Small intestine (tissue), 7 donors: ENCODE measurements at regions not wholly inside any gene's neighbourhood (a gene's known extent, or its start where the extent isn't known, plus 50 kb on each side); places are given as distances from the start of the nearest gene placed in this dataset.

ENCODE experiments used
- DNase-seq, 2 donors: peaks; one replicate each; pipeline versions ENCODE4 v3.0.0 to v3.0.0-alpha.2; 2013
- FAIRE-seq: peaks from 2 replicates; lab custom pipeline; 2012; peaks lifted over from hg19 to GRCh38; lab: Jason Lieb, UNC
- H3K27ac ChIP-seq, 3 donors: one replicate each; pipeline ENCODE4 v1.5.1; 2013; ENCODE audit warnings: low read length in 2 of 3, mild to moderate bottlenecking in 2 of 3, control low read depth in 1 of 3, inconsistent platforms in 1 of 3, low read depth in 1 of 3, moderate library complexity in 1 of 3
- H3K27me3 ChIP-seq, 3 donors: one replicate each; pipeline ENCODE4 v1.6.1; 2013; ENCODE audit warnings: low read length in 3 of 3, inconsistent platforms in 1 of 3; ENCODE audit not compliant: control insufficient read depth in 3 of 3, insufficient read depth in 3 of 3
- H3K36me3 ChIP-seq, 3 donors: one replicate each; pipeline ENCODE4 v1.6.1; 2013; ENCODE audit warnings: low read length in 3 of 3, inconsistent platforms in 1 of 3, low read depth in 1 of 3, mild to moderate bottlenecking in 1 of 3, moderate library complexity in 1 of 3; ENCODE audit not compliant: control insufficient read depth in 3 of 3, insufficient read depth in 2 of 3
- H3K4me1 ChIP-seq, 3 donors: one replicate each; pipeline ENCODE4 v1.6.1; 2013; ENCODE audit warnings: low read length in 2 of 3, inconsistent platforms in 1 of 3, low read depth in 1 of 3, mild to moderate bottlenecking in 1 of 3, moderate library complexity in 1 of 3; ENCODE audit not compliant: control insufficient read depth in 3 of 3, insufficient read depth in 2 of 3
- H3K4me3 ChIP-seq, 3 donors: one replicate each; pipeline ENCODE4 v1.5.1; 2013; ENCODE audit warnings: low read length in 3 of 3, control low read depth in 1 of 3, inconsistent platforms in 1 of 3, low read depth in 1 of 3, mild to moderate bottlenecking in 1 of 3, moderate library complexity in 1 of 3
- H3K9me3 ChIP-seq, 2 donors: one replicate each; pipeline ENCODE4 v1.6.1; 2013; ENCODE audit warnings: low read depth in 1 of 2, low read length in 1 of 2; ENCODE audit not compliant: control insufficient read depth in 2 of 2, insufficient read depth in 1 of 2
- WGBS, 3 donors: extraction: QIAGEN DNeasy Blood & Tissue Kit; methylation state at CpG; one replicate each; pipeline ENCODE4 v1.1.7; 2013; 5-methylcytosine and 5-hydroxymethylcytosine counted together
- donor health status: healthy with polysubstance abuse.
- donor health status: control.
- donor health status: control.
- donor health status: Bipolar disorder and iron deficiency.
- donor health status: healthy.

DNA sequence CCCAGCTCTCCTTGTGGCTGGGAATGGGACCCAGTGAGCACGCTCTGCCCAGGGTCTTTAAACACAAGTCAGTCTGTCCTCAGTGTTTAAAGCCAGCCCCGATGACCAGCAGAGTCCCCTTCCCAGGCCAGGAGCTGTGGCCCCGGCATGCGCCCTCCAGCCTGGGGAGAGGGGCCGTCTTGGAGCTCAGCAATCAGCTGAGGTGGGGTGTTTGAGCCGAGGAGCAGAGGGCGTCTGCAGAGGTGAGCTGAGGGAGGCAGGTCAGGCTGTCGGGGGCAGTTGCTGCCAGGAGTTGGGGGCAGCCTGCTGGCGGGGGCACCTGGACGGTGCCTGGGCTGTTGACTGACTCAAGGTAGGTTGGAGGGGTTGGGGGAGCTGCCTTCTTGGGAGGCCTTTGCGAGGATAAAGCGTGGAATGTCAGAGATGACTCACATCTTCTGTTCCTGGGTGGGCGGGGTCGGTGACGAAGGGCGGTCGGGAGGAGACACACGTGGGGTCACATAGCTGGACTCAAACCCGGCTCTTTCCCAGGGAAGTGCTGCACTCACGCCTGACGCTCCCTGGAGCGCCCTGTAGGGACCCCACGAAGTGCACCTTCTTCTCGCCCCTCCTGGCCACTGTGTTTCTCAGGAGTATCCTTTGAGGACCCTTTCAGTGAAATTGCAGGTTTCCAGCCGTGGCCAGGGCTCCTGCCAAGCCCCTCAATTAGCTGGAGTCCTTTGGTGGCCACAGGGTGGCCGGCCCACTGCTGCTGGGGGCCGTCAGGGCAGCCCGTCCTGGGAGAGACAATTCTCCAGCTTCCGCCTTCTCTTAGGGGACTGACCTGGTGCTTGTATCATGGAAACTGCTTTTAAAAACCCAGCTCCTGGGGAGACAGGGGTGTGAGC, 86.2 kb downstream of the SIK1 start:
- peak; percentile 53 to 89 for DNase-seq
- Histone ChIP-seq H3K27ac (peak overlapping the region in 1 of 3 donors; percentile 33), H3K27me3 (no peaks in the 10 kb centered on the region), H3K36me3 (no peaks in the 10 kb centered on the region), H3K9me3 (peaks cover 0 to 9% of the 10 kb centered on the region in 2 donors), H3K4me1 (peaks cover 0 to 50% (median 0%) of the 10 kb centered on the region in 3 donors), H3K4me3 (no peak overlapping the region)
- no peak for FAIRE-seq
- 42 to 68% (median 52%) methylated on average over 29 of the region's 29 CpGs for WGBS, 3 donors

DNA sequence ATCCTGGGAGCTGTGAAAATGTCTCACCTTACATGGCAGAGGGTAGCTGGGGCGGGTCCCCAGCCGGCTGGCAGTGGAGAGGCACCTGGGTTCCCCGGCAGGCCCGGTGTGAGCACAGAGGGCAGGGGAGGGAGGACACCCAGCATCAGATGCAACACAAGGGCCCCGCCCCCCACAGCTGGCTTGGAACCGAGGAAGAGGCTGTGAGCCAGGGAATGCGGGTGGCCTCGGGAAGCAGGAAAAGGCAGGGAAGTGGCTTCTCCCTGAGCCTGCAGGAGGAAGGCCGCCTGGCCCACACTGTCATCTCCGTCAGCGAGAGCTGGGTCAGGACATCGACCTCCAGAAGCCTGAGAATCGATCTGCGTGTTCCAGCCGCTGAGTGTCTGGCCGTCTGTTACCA, 87.3 kb downstream of the SIK1 start:
- FAIRE-seq, result no peak
- 71 to 84% (median 79%) methylated on average over 15 to 16 of the region's 16 CpGs for WGBS, 3 donors
- Histone ChIP-seq H3K36me3 (no peaks in the 10 kb centered on the region), H3K27me3 (no peaks in the 10 kb centered on the region), H3K4me1 (peaks cover 0 to 47% (median 0%) of the 10 kb centered on the region in 3 donors), H3K4me3 (no peak overlapping the region), H3K27ac (no peak overlapping the region), H3K9me3 (peaks cover 0 to 6% of the 10 kb centered on the region in 2 donors)
- DNase-seq, result no peak

DNA sequence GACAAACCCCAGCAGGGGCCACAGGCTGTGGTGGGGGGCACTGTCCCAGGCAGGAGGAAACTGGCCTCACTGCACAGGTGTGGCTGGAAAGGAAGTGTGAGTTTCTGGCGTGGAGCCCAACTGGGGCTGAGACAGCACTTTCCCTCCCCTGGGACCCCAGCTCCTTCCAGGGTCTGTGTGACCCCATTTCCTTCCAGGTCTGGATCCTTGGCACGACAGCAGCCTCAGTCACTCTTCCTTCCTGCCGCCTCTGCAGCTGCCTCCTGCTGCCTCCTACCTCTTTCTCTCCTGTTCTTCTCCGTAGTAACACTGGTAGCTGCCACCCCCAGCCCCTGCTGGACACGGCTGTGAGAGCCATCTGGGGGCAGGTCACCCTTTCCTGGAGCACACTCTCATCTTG, 88.0 kb downstream of the SIK1 start:
- Histone ChIP-seq H3K4me3 (no peak overlapping the region), H3K36me3 (no peaks in the 10 kb centered on the region), H3K27ac (no peak overlapping the region), H3K27me3 (no peaks in the 10 kb centered on the region), H3K9me3 (peaks cover 0 to 6% of the 10 kb centered on the region in 2 donors), H3K4me1 (peaks cover 0 to 47% (median 0%) of the 10 kb centered on the region in 3 donors)
- no peak for FAIRE-seq
- DNase-seq, result no peak
- 51 to 78% (median 54%) methylated on average over 5 of the region's 5 CpGs for WGBS, 3 donors

DNA sequence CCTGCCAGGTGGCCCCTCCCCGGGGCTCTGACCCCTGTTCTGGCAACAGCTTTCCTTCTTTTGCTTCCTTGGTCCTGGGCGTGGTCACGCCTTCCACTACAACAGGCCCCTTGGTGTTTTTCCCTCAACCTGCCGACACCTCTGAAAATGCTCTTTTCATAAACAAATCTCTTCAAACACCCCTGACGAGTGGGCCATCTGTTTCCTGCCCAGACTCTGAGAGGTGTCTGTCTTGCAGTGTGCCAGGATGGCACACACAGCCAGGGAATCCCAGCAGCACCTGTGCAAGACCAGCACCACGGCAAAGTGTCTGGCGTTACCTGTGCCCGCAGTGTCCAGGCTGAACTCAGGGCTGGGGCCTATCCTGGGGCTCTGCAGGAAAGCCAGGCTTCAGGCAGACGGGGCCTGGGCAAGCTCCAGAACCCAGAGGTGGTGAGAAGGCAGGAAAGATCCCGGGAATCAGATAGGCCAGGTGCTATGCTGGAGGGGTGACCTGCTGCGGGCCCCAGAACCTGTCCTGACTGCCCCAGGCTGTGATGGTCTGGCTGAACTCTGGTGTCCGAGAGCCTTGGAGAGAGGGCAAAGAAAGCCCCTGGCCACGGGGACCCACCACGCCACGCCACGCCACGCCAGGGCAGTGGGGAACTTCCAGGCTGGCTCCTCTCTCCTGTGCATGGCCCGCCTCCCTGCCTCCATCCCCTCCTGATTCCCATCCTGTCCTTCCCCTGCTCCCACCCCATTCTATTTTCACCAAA, 88.9 kb downstream of the SIK1 start:
- no peak for FAIRE-seq
- Histone ChIP-seq H3K4me1 (peaks cover 0 to 47% (median 0%) of the 10 kb centered on the region in 3 donors), H3K27ac (peak overlapping the region in 1 of 3 donors; percentile 8), H3K36me3 (no peaks in the 10 kb centered on the region), H3K9me3 (peaks cover 0 to 6% of the 10 kb centered on the region in 2 donors), H3K27me3 (no peaks in the 10 kb centered on the region), H3K4me3 (no peak overlapping the region)
- DNase-seq, result no peak
- WGBS, 3 donors, result 82 to 91% (median 82%) methylated on average over 14 to 18 of the region's 18 CpGs

DNA sequence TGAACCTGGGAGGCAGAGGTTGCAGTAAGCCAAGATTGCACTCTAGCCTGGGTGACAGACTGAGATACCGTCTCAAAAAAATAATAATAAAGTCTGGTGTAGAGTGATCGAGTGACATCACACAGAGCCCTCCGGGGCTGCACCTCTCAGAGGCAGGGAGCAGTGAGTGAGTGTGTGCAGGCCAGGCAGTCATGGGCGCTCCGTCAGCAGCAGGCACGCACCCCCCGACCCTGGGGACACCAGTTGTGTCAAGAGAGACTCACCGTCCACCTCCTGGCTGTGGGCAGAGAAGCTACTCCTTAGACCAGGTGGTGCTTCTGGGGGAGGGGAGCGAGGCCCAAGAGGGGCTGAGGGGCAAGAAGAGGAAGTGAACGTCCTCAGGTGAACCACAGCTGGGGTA, 91.8 kb downstream of the SIK1 start:
- no peaks in the 10 kb centered on the region for H3K36me3 ChIP-seq
- FAIRE-seq, result no peak
- no peak overlapping the region for H3K4me3 ChIP-seq
- H3K27ac ChIP-seq, result no peak overlapping the region
- peaks cover 0 to 37% (median 0%) of the 10 kb centered on the region in 3 donors for H3K4me1 ChIP-seq
- no peaks in the 10 kb centered on the region for H3K27me3 ChIP-seq
- DNase-seq, result no peak
- 90 to 95% (median 91%) methylated on average over 10 of the region's 10 CpGs for WGBS, 3 donors
- peaks cover 0 to 6% of the 10 kb centered on the region in 2 donors for H3K9me3 ChIP-seq

DNA sequence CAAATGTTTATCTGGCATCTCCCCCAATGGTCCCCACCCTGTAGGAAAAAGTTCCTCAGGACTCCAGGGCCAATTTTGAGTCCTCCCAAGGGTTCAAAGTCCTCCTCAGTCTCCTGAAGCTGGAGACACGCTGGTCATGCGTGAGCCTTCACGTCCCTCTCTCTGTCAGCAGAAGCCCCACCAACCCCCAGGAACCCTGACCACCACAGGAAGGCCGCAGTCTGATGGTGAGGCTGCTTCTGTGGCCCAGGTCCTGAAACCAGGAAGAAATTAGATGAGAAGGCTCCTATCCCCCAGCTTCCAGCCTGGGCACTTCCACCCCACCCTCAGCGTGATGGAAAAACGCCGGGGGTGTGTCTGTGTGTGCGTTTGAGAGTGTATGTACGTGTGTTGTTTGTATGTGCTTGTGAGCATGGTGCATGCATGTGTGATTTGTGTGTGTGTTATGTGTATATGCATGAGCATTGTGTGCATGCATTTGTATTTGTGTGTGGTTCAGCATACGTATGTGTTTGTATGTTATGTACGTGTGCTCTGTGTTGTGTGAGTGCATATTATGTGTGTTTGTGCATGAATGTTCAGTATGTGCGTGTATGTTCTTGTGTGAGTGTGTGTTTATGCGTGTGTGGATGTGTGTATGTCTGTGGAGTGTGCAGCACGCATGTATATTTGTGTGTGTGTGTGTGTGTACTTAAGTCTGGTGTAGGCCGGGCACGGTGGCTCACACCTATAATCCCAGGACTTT, 92.5 kb downstream of the SIK1 start:
- peaks cover 0 to under 1% of the 10 kb centered on the region in 2 donors for H3K9me3 ChIP-seq
- no peak overlapping the region for H3K4me3 ChIP-seq
- H3K36me3 ChIP-seq, result no peaks in the 10 kb centered on the region
- H3K27me3 ChIP-seq, result no peaks in the 10 kb centered on the region
- peaks cover 0 to 40% (median 0%) of the 10 kb centered on the region in 3 donors for H3K4me1 ChIP-seq
- 78 to 87% (median 82%) methylated on average over 16 of the region's 16 CpGs for WGBS, 3 donors
- peak overlapping the region in 2 of 3 donors; percentile 65 to 73 for H3K27ac ChIP-seq
- DNase-seq (no peak), FAIRE-seq (no peak)

DNA sequence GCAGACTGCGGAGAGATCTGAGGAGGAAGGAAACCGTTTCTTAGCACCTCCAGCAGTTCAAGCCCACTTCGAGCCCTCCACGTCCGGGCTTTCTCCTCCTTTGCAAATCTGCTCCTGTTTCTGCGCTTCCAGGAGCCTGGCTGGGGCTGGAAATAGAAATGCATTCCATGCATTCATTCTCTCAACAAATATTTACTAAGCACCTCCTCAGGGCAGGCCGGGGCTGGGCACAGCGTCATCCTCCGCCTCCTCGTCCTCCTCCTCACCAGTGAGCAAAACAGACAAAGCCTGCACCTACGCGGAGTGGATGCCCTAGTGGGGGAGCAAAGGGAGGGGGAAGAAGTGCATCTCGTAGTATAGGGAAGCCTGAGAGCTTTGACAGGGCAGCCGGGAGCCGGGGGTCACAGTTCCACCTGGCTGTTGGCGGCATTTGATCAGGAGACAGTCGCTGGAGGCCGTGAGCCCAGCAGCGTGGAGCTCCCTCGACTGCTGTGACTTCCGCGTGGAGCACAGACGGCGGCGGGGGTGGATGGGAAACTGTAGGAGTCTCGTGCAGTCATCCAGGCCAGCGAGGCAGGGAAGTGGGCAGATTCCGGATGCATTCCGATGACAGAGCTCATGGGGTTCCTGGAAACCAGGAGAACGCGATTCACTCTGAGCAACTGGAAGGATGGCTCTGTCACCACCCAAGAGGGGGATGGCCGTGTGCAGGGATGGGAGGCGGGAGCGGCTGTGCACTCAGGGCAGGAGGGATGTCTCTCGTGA, 93.5 kb downstream of the SIK1 start:
- WGBS, 3 donors, result 37 to 58% (median 55%) methylated on average over 35 of the region's 35 CpGs
- H3K9me3 ChIP-seq, result no peaks in the 10 kb centered on the region
- FAIRE-seq, result no peak
- H3K27ac ChIP-seq, result peak overlapping the region in 2 of 3 donors; percentile 65 to 73
- H3K27me3 ChIP-seq, result no peaks in the 10 kb centered on the region
- H3K4me3 ChIP-seq, result no peak overlapping the region
- no peaks in the 10 kb centered on the region for H3K36me3 ChIP-seq
- peak in 1 of 2 donors; percentile 63 for DNase-seq
- peaks cover 0 to 40% (median 0%) of the 10 kb centered on the region in 3 donors for H3K4me1 ChIP-seq
